SK-N-MC (cell line): ENCODE measurements at regions not wholly inside any gene's neighbourhood (a gene's known extent, or its start where the extent isn't known, plus 50 kb on each side); places are given as distances from the start of the nearest gene placed in this dataset.

ENCODE experiments used
- EZH2 ChIP-seq: fragments of 200-600 bp; sonication (generic); IDR thresholded peaks from one replicate; pipeline ENCODE4 v1.6.1; 2017; ENCODE audit warnings: antibody characterized with exemption
- FOXP2 ChIP-seq: optimal IDR thresholded peaks from 2 replicates; pipeline ENCODE3; 2011; ENCODE audit warnings: mild to moderate bottlenecking, moderate library complexity; ENCODE audit not compliant: insufficient read depth; ENCODE audit errors: extremely low read length, control extremely low read depth
- POLR2AphosphoS5 ChIP-seq: IDR thresholded peaks from 2 replicates; pipeline ENCODE4 v1.6.1; 2012; ENCODE audit warnings: mild to moderate bottlenecking, low read depth, low read length, borderline replicate concordance

DNA sequence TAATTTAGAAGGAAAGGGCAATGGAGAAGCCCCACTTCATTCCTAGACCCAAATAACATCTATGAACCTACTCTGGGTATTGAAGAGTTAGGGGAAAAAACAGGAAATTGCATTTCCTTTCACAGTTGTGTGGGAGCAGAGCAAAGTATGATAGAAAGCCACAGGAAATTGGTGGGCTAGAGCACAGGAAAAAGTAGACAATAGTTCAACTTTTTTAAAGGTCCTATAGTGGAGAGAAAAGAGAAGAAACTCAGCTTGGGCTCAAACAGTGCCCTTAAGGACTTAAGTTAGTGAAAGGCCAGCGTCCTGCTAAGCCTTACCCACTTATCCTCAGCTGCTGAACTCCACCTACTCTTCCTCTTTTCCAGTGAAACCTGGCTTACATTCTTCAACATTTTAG is 258.1 kb downstream of the DPY19L2 start:
- TF ChIP-seq POLR2AphosphoS5: no peak
- TF ChIP-seq EZH2: no peak
- TF ChIP-seq FOXP2: no peak
